GM21390 (cell line): ENCODE measurements at regions not wholly inside any gene's neighbourhood (a gene's known extent, or its start where the extent isn't known, plus 50 kb on each side); places are given as distances from the start of the nearest gene placed in this dataset.
"Not testable (repeated sequence)": the region's sequence is repeated elsewhere in the genome, so short reads cannot be mapped to it uniquely, and the experiment has no call there.

Source experiments
- ATAC-seq: cut with Tn5 transposase; IDR thresholded peaks from one replicate; pipeline ENCODE4 v1.9.1; 2021; ENCODE audit not compliant: unreplicated experiment

- ATAC-seq: no peak
These were observed 213.7 kb upstream of the P2RY1 start for GRCh38 chr3:152621006-152621868.

DNA sequence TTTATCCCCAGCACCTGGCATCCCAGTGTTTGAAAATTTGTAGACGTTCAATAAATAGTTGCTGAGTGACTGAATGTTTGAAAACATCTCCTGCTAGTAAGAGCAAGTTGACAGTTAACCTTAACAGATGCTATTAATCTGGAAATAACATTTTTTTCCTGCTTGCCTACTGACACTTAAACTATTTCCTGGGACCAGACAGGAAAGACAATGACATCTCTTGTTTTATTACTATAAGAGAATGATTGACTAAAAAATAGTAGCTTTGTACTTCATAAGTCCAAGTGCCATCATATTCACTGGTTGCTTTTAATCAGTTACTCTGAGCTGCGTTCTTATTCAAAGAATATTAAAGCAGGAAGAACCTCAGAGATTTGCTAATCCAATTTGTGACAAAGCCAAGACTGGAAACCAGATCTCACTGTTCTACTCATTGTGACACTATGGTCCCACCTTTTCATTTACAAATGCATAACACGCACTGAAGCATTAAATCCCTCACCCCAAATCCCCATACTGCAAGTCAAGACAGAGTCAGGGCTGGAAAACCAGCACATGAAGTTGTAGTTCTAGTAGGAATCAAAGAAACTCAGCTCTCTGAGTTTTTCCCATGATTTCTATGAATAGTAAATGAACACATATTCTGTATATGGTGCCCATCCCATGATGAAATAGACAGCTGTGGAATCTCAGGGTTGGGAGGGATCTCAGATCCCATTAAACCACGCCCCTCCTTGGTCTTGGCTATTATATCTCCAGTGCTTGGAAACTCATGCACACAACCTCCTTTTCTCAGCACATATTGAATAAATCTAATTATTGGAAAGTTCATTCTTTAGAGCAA is 212.7 kb upstream of the P2RY1 start:
- ATAC-seq: no peak

DNA sequence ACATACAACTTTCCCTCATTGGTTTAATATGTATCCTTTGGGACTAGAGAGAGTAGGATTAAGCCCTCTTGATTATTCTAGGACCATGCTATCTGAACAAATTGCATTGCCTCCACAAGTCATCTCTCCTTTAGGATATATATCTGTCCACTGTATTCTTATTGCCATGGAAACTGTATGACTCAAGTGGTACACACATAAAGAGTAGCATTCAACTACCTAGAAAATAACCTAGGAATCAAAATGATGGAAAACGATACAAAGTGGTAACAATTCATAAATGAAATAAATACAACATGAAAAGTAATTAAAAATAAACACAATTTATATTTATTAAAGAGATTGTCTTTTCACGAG is 212.1 kb upstream of the P2RY1 start:
- ATAC-seq: no peak

GRCh38 chr3:152623286-152623911 is 211.5 kb upstream of the P2RY1 start:
- no peak for ATAC-seq

DNA sequence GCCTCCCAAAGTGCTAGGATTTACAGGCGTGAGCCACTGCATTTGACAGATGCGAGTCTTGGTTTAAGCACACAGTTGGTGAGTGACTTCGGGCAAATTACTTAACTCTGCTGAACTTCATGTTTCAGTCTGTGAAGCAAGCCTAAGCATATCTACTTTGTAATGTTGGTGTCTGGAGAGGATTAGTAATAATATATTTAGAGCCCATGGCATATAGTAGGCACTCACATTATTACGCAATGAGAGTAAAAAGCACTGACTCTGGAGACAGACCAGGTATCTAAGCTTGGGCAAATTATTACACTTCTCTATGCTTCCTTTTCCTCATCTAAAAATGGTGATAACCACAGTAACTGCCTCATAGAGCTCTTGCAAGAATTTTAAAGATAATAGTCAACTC is 208.7 kb upstream of the P2RY1 start:
- no peak for ATAC-seq

DNA sequence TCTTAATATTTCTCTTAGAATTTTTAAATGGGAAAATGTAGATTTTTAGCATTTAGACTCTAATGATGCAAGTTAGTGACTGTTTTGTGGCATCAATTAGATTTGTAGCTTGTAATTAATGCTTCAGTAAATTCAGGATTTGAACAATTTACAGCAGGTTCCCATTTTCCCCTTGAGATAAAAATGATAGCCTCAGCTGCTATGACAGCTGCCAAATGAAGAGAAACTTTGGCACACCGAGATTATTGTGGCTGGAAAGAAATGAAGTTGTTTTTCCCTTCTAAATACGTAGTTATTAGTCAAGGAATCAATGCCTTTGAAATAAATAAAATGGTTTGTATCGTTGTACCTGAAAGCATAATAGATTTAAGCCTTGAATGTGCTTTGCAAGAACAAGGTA is 206.4 kb upstream of the P2RY1 start:
- ATAC-seq: no peak

DNA sequence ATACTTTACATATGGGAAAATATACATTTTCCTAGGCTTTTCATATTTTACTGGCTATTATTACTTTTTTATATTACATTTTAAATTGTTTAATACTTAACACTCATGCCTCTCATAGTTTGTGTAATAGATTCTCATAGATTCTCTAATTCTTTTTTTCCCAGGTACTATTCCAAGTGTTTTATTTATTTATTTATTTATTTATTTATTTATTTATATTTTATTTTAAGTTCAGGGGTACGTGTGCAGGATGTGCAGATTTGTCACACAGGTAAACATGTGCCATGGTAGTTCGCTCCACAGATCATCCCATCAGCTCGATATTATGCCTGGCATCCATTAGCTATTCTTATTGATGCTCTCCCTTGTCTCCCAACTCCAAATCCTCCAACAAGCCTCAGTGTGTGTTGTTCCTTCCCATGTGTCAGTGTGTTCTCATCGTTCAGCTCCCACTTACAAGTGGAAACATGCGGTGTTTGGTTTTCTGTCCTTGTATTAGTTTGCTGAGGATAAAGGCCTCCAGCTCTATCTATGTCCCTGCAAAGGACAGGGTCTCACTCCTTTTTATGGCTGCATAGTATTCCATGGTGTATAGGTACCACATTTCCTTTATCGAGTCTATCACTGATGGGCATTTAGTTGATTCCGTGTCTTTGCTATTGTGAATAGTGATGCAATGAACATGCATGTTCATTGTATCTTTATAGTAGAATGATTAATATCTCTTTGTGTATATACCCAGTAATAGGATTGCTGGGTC is 205.4 kb upstream of the P2RY1 start:
- no peak for ATAC-seq

GRCh38 chr3:152635389-152635788 is 199.5 kb upstream of the P2RY1 start:
- no peak for ATAC-seq

GRCh38 chr3:152636651-152637050 is 198.3 kb upstream of the P2RY1 start:
- ATAC-seq: no peak

GRCh38 chr3:152638214-152638613 is 196.7 kb upstream of the P2RY1 start:
- ATAC-seq: no peak

- no peak for ATAC-seq
These were observed 196.1 kb upstream of the P2RY1 start for GRCh38 chr3:152638707-152639450.

DNA sequence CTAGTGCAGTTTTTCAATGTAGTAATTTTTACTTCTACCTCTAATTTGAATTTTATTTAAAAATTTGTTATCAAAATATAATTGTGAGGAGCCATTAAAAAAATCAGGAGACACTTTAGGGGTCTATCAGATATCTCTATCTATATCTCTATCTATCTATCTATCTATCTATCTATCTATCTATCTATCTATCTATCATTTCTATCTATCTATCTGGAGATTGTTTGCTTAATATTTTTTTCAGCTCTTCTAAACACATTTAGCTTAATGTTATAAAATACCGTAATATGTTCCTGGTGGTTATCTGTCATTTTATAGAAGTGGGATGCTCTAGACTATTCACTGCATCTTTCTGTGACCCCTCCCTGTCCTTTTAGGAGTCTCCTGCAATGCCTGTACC is 193.7 kb upstream of the P2RY1 start:
- ATAC-seq: no peak

DNA sequence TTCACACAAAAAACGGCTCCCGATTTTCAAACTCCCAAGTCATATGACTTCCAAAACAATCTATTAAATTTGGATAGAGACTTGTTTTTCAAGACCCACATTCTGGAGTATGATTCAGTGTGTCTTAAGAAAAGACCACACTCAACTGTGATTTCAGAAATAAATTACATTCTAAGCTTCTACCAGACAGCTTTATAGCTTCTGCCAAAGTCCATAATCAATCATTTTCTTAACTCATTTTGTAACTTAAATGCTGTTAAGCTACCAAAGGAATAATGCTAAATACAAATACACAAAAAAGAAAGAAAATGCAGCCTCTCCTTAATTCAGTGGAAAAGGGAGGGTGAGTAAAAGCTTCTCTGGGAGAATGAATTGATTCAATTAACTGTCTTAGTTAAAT is 192.3 kb upstream of the P2RY1 start:
- no peak for ATAC-seq

GRCh38 chr3:152644478-152644877 is 190.5 kb upstream of the P2RY1 start:
- ATAC-seq: no peak

DNA sequence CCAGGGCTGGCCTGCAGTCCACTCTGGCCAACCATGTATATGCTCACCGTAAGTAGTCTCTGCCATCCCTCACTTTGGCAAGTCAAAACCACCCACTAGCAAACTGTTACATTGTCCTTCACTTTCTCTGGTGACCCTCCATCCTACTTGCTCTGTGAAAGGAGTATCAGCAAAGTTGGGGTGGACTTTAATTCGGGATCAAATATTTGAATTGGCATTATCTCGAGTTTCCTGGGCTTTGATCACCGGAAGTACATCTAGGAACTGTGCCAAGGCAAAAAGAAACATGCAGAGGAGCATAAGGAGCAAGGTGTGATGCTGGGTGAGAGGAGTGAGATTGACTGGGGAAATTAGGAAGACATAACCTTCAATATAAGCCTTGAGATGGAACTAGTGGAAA is 188.9 kb upstream of the P2RY1 start:
- ATAC-seq: no peak

- ATAC-seq: no peak
These were observed 184.8 kb upstream of the P2RY1 start for GRCh38 chr3:152650177-152650576.

DNA sequence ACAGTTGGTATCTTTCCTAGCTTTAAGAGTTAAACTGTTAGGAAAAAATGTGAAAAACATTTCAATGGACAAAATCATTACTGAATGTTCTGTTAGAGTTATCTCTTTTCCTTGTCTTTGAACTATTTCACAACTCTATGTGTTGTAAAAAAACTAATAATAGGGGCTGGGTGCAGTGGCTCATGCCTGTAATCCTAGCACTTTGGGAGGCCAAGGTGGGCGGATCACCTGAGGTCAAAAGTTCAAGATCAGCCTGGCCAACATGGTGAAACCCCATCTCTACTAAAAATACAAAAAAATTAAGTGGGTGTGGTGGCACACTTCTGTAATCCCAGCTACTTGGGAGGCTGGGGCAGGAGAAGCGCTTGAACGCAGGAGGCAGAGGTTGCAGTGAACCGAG is 184.0 kb upstream of the P2RY1 start:
- not testable (repeated sequence) for ATAC-seq

GRCh38 chr3:152656214-152656971 is 178.5 kb upstream of the P2RY1 start:
- ATAC-seq: no peak

GRCh38 chr3:152656972-152657355 is 178.0 kb upstream of the P2RY1 start:
- ATAC-seq: no peak
